K562 (cell line): ENCODE measurements at regions not wholly inside any gene's neighbourhood (a gene's known extent, or its start where the extent isn't known, plus 50 kb on each side); places are given as distances from the start of the nearest gene placed in this dataset.

ENCODE experiments used
- ATF1 ChIP-seq, 2 experiments: fragments of 450-650 bp in 1 of 2; IDR thresholded peaks; 2 replicates each; pipeline ENCODE4 v1.6.1; 2016; ENCODE audit warnings: missing compliant biosample characterization in 1 of 2, missing genetic modification characterization in 1 of 2
- CBX5 ChIP-seq: IDR thresholded peaks from 2 replicates; pipeline ENCODE4 v1.6.1; 2014; ENCODE audit warnings: low read depth, borderline replicate concordance
- E2F1 ChIP-seq: sonication (generic); formaldehyde crosslinking; IDR thresholded peaks from 2 replicates; pipeline ENCODE4 v1.8.1; 2023; ENCODE audit warnings: mild to moderate bottlenecking, missing genetic modification reagents, moderate library complexity
- FOXM1 ChIP-seq, 2 experiments: fragments of 450-650 bp in 1 of 2; sonication (generic) in 1 of 2; formaldehyde crosslinking in 1 of 2; IDR thresholded peaks; 2 replicates each; pipeline versions ENCODE4 v1.6.1 to v1.9.0; 2017 to 2022; ENCODE audit warnings: low read depth in 2 of 2, mild to moderate bottlenecking in 2 of 2, missing genetic modification reagents in 1 of 2, moderate library complexity in 1 of 2
- GTF2E2 ChIP-seq: fragments of 200-800 bp; sonication (Bioruptor generic); IDR thresholded peaks from 2 replicates; pipeline ENCODE4 v1.6.1; 2016; ENCODE audit warnings: missing genetic modification characterization, missing compliant biosample characterization
- HEY1 ChIP-seq: fragments of 250-450 bp; sonication (Bioruptor Pico); IDR thresholded peaks from 2 replicates; pipeline ENCODE4 v1.5.0; 2020; ENCODE audit warnings: mild to moderate bottlenecking, moderate library complexity, borderline replicate concordance
- HNRNPL ChIP-seq: fragments of 200-400 bp; formaldehyde crosslinking; IDR thresholded peaks from 2 replicates; pipeline ENCODE4 v1.6.1; 2017; ENCODE audit warnings: low read depth, mild to moderate bottlenecking, low read length
- MBD1 ChIP-seq: fragments of 250-450 bp; sonication (Bioruptor Pico); IDR thresholded peaks from 2 replicates; pipeline ENCODE4 v1.8.0; 2022; ENCODE audit warnings: inconsistent platforms
- MTA1 ChIP-seq: fragments of 450-650 bp; IDR thresholded peaks from 2 replicates; pipeline ENCODE4 v1.6.1; 2017; ENCODE audit warnings: borderline replicate concordance
- MTA2 ChIP-seq: fragments of 450-650 bp; IDR thresholded peaks from 2 replicates; pipeline ENCODE4 v1.6.1; 2016; ENCODE audit warnings: low read depth
- MTF1 ChIP-seq: fragments of 250-450 bp; sonication (Bioruptor Pico); IDR thresholded peaks from 2 replicates; pipeline ENCODE4 v1.9.0; 2021; ENCODE audit warnings: moderate library complexity, mild to moderate bottlenecking, inconsistent platforms, borderline replicate concordance
- NCOA2 ChIP-seq, 2 experiments: fragments of 450-650 bp; IDR thresholded peaks; 2 replicates each; pipeline ENCODE4 v1.6.1; 2018; ENCODE audit warnings: mild to moderate bottlenecking in 2 of 2, moderate library complexity in 1 of 2; ENCODE audit not compliant: partially characterized antibody in 2 of 2
- NFXL1 ChIP-seq: fragments of 450-650 bp; formaldehyde crosslinking; IDR thresholded peaks from 2 replicates; pipeline ENCODE4 v1.4.0; 2021; ENCODE audit warnings: mild to moderate bottlenecking
- PHTF2 ChIP-seq: fragments of 250-450 bp; sonication (Bioruptor Pico); IDR thresholded peaks from 2 replicates; pipeline ENCODE4 v1.5.0; 2021; ENCODE audit warnings: mild to moderate bottlenecking
- SRF ChIP-seq, 2 experiments: fragments of 250-450, 450-650 bp in 1 of 2; sonication (Bioruptor Pico) in 1 of 2; sonication (generic) in 1 of 2; formaldehyde crosslinking; IDR thresholded peaks; 2 replicates each; pipeline versions ENCODE4 v1.5.0 to v1.5.1; 2020 to 2022; ENCODE audit warnings: mild to moderate bottlenecking in 1 of 2, missing genetic modification reagents in 1 of 2
- TAF9B ChIP-seq: fragments of 450-650 bp; IDR thresholded peaks from 2 replicates; pipeline ENCODE4 v1.6.1; 2018; ENCODE audit warnings: mild to moderate bottlenecking; ENCODE audit not compliant: partially characterized antibody
- TBL1XR1 ChIP-seq, 2 experiments: IDR thresholded peaks; 2 replicates each; pipeline ENCODE4 v1.6.1; 2012; ENCODE audit warnings: improper control_type of control experiment in 2 of 2, low read length in 2 of 2, mild to moderate bottlenecking in 1 of 2
- TCF15 ChIP-seq: fragments of 250-450 bp; sonication (Bioruptor Pico); IDR thresholded peaks from 2 replicates; pipeline ENCODE4 v1.8.0; 2022; ENCODE audit warnings: moderate library complexity, mild to moderate bottlenecking, inconsistent platforms
- TCF7 ChIP-seq: sonication (generic); IDR thresholded peaks from 2 replicates; pipeline ENCODE4 v1.6.1; 2016; ENCODE audit warnings: antibody characterized with exemption, borderline replicate concordance
- THAP12 ChIP-seq: fragments of 250-450 bp; sonication (Bioruptor Pico); IDR thresholded peaks from 2 replicates; pipeline ENCODE4 v1.9.0; 2021; ENCODE audit warnings: mild to moderate bottlenecking, inconsistent platforms
- THAP7 ChIP-seq: fragments of 250-450 bp; sonication (Bioruptor Pico); IDR thresholded peaks from 2 replicates; pipeline ENCODE4 v1.5.0; 2021
- ZBTB7A ChIP-seq: IDR thresholded peaks from 2 replicates; pipeline ENCODE4 v1.6.1; 2011; ENCODE audit warnings: low read depth, mild to moderate bottlenecking, low read length, moderate library complexity, borderline replicate concordance; ENCODE audit not compliant: control insufficient read depth
- ZC3H11A ChIP-seq: IDR thresholded peaks from 2 replicates; pipeline ENCODE4 v1.6.1; 2012; ENCODE audit warnings: low read depth, low read length, improper control_type of control experiment
- ZNF695 ChIP-seq: fragments of 450-650 bp; formaldehyde crosslinking; IDR thresholded peaks from 2 replicates; pipeline ENCODE4 v1.4.0; 2020; ENCODE audit warnings: mild to moderate bottlenecking, moderate library complexity

GRCh38 chr2:177328056-177328455 lies 63.5 kb upstream of the NFE2L2 start (continued):
- TF ChIP-seq TAF9B (peak; percentile 24), TBL1XR1 (IDR thresholded peaks at IDR 0.05; ENCODE audit: low read length in 2 of 2) (0 out of 4 replicates have a peak, but pooled peaks of 1 of the 2 experiments have one; percentile 9), TCF15 (CRISPR knock-in tag) (no peak), CBX5 (no peak), ZC3H11A (no peak), NFXL1 (no peak), FOXM1 (IDR thresholded peaks at IDR 0.05; ENCODE audit: low read depth) (peak; percentile 52; the same call in 1 of the 2 replicates), FOXM1 (CRISPR knock-in tag; IDR thresholded peaks at IDR 0.05; ENCODE audit: low read depth) (no peak), E2F1 (CRISPR knock-in tag) (no peak), PHTF2 (CRISPR knock-in tag) (no peak), MTA1 (0 out of 2 replicates have a peak, but pooled peaks have one; percentile 38), MTA2 (peak; percentile 56; the same call in 1 of the 2 replicates), TCF7 (no peak), ZBTB7A (no peak), HEY1 (CRISPR knock-in tag) (no peak), MBD1 (CRISPR knock-in tag) (no peak), SRF (CRISPR knock-in tag; IDR thresholded peaks at IDR 0.05) (no peak), GTF2E2 (tag) (no peak), MTF1 (CRISPR knock-in tag) (no peak), ATF1 (CRISPR knock-in tag; IDR thresholded peaks at IDR 0.05) (no peak), ATF1 (tag; IDR thresholded peaks at IDR 0.05) (no peak), THAP12 (CRISPR knock-in tag) (no peak), NCOA2 (IDR thresholded peaks at IDR 0.05; ENCODE audit: partially characterized antibody in 2 of 2) (no peak), THAP7 (CRISPR knock-in tag) (no peak), HNRNPL (no peak), ZNF695 (CRISPR knock-in tag) (no peak)
